HG03280 (cell line): ENCODE measurements at regions not wholly inside any gene's neighbourhood (a gene's known extent, or its start where the extent isn't known, plus 50 kb on each side); places are given as distances from the start of the nearest gene placed in this dataset.
"Not testable (repeated sequence)": the region's sequence is repeated elsewhere in the genome, so short reads cannot be mapped to it uniquely, and the experiment has no call there.

ENCODE experiments used
- ATAC-seq: cut with Tn5 transposase; IDR thresholded peaks from one replicate; pipeline ENCODE4 v1.9.1; 2021; ENCODE audit warnings: mild to moderate bottlenecking, moderate library complexity; ENCODE audit not compliant: unreplicated experiment

DNA sequence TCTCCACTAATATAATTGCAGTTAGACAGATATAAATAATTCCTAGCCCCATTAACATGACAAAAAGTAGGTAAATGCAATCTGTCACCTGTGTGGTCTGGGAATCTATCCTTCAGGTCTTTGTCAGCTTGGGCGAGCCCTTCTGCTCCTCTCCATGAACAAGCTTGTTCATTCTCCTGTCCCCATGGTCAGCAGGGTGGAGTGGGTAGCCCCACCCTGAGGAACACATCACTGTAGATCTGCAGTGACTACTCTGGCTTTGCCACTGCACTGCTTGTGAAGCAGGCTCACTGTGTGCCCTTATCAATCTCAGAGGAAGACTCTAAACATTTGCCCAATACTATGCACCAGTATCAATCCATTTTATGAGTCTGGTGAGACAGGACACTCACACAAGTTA, 279.0 kb downstream of the MATN1 start:
- no peak for ATAC-seq

DNA sequence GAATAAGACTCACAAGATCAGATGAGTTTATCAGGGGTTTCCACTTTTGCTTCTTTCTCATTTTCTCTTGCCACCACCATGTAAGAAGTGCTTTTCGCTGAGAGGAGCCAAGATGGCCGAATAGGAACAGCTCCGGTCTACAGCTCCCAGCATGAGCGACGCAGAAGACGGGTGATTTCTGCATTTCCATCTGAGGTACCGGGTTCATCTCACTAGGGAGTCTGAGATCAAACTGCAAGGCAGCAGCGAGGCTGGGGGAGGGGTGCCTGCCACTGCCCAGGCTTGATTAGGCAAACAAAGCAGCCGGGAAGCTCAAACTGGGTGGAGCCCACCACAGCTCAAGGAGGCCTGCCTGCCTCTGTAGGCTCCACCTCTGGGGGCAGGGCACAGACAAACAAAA, 285.1 kb downstream of the MATN1 start:
- ATAC-seq: not testable (repeated sequence)

DNA sequence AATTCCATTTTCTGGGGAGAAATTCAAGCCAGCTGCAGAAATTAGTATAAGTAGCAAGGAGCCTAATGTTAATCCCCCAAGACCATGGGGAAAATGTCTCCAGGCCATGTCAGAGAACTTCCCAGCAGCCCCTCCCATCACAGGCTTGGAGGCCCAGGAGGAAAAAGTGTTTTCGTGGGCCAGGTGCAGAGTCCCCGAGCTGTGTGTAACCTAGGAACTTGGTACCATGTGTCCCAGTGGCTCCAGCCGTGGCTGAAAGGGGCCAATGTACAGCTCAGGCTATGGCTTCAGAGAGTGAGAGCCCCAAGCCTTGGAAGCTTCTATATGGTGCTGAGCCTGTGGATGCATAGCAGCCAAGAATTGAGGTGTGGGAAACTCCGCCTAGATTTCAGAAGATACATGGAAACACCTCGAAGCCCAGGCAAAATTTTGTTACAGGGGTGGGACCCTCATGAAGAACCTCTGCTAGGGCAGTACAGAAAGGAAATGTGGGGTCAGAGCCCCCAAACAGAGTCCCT, 286.3 kb downstream of the MATN1 start:
- no peak for ATAC-seq

DNA sequence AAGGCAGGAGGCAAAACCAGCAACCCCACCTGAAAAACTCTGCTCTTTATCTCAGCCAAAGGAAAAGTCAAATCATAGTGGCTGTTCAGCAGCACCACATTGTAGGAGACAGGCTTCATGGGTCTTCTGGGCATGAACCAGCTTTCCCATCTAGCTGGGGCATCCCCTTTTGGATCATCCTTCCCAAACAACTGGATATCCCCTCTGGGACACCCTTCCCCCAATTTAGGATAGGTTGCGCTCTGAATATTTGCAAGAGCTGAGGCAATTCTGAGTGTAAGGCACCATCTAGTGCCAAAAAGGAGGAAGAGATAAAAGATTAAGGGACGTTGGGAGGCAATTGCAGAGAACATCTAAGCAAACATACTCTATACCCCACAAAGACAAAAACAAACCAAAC, 295.8 kb downstream of the MATN1 start:
- ATAC-seq: no peak

DNA sequence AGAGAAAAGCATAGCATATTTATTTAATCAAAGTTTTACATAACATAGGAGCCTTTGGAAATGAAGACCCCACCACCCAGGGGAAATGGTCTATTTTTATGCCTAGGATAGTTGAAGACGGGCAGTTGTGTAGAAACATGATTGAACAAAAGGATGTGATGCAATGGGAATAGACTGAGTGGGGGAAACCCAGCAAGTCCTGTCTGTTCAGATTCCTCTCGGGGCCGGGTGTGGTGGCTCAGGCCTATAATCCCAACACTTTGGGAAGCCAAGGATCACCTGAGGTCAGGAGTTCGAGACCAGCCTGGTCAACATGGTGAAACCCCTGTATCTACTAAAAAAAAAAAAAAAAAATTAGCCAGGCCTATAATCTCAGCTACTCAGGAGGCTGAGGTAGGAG, 298.3 kb downstream of the MATN1 start:
- no peak for ATAC-seq

DNA sequence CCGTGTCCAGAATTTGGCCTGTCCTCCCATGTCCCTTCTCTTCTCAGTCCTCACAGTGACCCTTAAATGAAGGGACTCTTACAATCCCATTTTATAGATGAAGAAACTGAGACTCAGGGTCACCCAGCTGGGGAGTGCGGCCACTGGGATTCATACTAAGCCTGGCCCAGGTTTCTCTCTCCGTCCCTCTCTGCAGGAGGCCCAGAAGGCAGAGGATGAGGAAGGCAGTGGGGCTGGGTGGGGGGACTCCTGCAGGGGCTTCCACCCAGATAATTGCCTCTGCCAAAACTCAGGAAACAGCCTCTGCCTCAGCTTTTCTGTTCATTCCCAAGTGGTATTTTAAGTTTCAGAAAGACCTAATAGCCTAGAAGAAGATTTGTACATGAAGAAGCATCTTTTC, 299.8 kb downstream of the MATN1 start:
- ATAC-seq: no peak

DNA sequence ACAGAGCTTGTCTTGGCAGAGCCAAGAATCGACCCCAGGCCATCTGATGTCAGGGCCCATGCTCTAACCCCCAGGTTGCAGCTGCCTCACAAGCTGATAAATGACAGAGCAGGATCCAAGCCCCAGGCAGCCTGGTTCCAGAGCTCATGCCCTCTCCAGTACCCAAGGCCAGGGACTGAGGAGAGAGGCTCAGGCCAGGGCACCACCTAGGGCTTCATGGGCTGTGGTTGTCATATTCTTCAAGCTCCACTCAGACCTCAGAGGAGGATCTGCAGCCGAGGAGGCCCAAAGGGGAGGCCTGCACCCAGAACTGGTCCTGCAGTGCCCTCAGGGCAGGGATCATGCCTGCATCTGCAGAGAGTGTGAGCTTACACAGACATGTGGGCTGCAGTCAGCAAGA, 301.1 kb downstream of the MATN1 start:
- no peak for ATAC-seq

DNA sequence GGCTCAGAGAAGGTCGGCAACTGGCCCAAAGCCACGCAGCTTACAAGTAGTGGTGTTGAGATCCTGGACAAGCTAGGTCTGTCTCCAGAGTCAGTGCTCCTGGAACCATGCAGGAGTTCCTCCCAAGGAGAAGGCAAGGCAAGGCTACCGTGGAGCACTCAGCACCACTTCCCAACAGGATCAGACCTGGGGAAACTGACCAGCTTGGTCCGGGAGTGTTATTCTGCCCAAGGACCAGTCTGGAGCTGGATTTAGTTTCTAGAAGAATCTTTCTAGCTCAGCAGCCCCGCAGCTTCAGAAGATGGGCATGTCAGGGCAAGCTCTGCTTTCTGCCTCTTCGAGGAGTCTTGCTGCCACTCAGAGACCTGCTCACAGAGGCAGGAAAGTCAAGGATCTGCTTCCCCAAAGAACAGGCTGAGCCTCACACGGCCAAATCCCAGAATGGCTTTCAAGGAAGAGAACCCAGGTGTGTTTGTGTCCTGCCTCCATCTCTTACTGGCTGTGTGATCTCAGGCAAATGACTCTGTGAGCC, 302.8 kb downstream of the MATN1 start:
- no peak for ATAC-seq

DNA sequence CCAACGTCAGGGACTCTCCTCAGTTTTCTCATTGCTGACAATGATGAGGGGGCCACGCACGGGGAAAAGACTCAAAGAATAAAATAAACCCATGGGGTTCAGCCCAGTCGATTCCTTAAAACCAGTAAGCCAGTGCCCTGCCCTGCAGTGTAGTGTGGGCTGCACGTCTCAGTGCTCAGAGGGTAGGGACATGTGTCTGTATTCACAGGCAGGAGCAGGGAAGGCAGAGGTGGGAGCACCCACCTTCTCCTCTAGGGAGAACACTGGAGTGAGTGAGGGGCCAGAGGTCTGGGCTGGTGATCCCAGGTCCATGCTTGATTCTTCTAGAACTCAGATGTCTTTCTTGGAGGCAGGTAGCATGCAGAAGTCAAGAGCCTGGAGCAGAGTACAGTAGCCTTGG, 303.6 kb downstream of the MATN1 start:
- no peak for ATAC-seq

DNA sequence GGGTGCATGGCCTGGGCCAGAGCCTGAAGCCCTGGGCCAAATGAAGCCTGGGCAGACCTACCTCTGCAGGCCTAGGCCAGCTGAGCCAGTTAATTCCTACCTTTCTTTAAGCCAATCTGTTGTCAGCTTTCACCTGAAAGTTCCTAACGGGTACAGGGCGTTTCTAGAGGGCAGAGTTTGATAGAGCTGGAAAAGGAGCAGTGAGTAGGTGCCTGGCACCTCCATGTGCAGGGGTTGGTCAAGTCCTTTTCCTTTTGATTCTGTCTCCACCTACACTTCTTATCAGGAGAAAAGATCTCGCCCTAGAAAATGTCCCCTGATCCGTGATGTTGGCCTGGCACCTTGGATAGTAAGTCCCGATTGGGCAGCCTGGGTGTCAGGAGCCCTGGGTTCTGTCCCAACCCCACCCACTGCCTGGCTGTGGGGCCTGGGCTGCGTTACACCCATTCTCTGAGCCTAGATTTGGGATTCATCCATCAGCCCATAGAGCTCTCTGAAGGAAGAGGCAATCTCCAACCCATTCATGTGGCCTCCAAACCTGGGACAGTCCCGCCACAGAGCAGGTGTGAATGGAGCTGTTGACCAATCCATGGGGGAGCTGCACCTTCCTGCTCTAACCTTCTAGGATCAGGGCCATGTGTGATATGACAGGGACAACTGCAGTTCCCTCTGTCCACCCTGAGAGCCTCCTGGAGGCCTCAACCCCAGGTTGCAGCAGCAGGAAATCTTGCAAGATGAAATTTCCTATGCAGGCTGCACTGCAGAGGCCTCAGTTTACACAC, 304.3 kb downstream of the MATN1 start:
- ATAC-seq: no peak

DNA sequence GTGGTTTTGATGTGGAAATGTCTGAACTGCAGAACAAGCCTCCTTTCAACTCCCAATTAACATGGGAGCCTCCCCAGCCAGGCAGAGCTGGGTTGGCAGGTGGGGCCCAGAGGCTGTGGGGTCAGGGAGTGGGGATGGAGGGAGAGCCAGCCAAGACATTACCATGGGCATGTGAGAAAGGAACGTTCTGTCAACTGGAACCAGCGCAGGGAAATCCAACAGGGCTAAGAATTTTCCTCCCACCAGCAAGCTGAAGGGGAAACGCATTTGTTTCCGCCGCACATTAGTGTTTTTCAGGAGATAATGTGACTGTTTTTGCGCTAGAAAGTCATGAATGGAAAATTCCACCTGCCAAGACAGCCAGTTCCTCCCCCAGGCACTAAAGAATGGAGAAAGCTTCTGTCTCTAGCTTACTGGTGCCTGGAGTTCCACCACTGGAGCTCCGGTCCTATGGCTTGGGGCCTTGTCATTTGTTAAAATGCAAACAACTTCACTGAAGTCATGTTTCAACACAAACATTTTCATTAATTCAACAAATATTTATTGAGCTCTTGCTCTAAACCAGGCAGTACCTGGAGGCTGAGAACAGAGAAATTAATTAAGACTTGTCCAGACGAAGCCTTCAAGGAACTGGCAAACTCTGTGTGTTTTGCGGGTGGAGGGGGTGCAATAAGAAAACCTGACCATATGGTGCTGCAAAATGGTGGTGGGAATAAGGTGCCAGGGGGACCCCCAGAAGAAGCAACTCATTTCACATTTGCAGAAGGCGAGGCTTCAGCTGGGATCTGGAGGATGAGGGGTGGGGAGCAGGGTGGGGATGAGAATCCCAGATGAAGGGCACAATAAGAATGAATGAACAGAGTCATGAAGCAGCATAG, 305.1 kb downstream of the MATN1 start:
- no peak for ATAC-seq

DNA sequence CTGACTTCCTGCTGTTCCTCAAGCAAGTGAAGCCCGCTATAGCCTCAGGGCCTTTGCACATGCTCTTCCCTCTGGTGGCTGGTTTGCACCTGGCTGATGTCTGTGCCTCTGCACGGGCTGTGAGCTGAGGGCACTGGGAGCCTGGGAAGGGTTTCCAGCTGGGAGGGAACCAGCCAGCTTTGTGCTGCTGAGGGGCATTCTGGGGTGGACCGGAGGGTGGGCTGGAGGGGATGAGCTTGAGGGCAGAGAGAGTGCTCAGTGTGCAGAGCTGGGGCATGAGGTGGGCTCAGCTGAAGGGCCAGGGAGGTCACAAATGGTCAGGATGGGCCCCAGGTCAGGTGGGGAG, 305.7 kb downstream of the MATN1 start:
- no peak for ATAC-seq

DNA sequence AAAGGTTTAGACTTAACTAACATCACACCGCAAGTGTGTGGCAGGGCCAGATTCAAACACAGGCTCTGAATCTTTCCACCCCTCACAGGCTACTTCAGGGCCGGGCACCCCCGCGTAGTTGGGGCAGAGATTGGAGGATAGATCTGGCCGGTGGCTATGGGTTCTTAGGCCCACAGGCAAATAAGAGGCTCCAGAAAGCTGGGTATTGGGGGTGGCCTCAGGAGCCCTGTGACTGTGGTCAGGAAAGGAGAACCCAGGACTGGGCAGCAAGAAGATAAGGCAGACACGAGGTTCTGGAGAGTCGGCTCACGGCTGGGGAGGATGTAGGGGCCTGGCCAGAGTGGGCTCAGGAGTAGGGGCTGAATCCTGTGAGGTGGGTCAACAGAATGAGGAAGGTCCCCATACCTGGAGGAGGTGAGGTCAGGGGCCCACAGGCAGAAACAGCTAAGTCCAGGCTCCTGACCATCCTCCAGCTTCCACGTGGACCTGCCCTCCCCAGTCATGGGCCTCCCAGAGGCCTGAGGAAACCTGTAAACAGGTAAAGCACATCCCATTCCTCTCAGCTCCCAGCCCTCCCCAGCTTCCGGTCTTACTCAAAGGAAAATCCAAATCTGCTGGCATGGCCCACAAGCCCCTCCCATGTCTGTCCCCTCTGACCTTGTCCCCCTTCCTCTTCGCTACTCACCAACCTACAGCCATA, 306.2 kb downstream of the MATN1 start:
- ATAC-seq: no peak

DNA sequence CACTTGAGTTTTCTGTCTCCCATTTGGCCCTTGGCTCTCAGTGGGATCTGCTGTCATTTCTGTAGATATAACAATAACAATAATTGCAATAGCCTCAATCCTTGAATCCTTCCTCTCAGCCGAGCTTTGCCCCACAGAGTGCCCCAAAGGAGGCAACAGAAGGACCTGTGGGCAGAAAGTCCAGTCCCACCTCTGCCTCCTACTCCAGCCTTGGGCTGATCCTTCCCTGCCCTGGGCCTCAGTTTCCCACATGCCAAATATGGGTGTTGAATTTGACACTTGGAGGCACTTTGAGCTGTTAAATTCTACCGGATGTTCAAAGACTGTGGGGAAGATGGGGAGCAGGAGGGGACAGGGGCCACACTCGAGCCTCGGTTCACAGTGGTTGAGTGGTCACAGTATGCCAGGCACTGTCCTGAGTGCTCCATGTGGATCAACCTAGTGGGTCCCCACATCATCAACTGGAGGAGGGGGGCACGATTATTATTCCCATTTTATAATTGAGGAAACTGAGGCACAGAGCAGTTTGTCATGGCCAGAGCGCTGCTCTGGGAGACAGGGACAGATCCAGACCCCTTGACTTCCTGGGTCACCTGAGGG, 307.1 kb downstream of the MATN1 start:
- ATAC-seq: no peak

DNA sequence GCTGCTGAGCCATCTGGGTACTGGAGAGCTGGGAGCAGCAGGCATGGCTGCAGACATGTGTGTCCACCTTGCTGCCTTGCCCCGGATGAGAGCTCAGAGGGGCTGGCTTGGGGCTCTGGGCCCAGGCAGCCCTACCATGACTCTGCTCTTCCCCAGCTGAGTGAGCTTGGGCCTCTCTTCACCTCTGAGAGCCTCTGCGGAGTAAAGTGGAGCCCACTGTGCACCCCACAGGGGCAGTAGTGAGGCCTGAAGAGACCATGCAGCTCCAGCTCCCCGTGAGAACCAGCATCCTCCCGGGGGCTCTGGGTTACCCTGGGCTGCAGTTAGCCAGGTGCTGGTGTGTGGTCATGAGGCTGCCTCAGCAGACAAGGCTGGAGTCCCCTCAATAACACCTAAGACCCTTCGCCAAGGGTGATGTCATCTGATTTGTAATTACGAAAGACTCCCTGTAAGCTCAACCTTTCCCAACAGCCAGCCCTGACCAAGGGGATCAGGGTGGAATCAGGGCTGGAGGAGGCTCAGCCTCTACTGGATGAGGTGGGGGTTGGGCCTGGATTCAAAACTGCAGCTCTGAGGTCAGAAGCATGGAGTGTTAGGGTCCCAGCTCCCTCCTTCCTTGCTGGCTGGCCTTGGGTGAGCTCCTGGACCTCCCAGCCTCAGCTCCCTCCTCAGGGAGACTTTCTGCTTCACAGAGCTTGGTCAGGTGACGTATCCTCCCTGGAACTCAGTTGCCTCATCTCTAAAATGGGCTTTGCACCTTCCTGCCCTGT, 308.0 kb downstream of the MATN1 start:
- no peak for ATAC-seq

DNA sequence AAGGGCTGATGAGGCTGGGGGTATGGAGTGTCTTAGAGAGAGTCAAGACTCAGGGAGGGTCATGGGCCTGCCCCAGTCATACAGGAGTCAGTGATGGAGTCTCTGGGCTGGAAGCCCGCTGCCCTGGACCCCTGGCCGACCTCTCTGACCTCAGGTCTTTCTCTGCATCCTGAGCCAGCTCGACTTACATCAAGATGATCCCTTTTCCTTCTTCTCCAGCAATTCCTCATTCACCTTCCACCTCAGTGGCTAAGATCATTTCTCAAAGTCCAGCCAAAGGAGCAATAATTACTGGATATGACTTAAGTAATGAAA, 308.6 kb downstream of the MATN1 start:
- no peak for ATAC-seq

DNA sequence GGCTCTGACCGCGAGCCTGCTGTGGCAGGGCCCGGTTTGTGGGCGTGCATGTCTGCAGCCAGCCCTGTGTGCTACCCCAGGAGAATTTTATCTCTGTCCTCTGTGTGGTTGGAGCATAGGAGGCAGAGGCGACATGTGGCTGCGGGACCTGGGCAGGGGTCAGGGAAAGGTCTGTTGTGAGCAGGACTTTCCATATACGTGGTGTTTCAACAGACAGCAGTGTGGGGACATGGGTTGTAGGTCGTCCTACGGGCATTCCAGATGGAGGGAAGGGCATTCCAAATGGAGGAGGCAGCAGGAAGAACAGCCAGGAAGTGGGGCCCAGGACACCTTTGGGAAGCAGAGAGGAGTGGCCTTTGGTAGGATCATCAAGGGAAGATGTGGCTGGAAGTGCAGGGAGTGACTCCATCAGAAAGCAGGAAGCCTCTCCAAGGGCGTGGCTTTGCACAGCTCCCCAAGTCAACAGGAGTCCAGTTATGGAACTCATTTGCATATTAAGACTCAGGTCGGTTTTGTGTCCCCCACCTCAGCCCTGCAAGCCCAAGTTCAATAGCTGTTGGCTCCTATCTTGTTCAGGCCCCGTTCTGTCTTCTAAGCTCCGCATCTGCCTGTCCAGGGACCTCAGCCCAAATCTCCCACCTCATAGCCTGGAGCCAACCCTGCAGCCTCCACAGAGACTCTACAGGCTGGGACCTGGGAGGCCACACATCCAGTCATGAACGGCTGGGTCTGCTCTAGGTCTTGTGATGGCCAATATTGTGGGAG, 309.1 kb downstream of the MATN1 start:
- ATAC-seq: no peak

DNA sequence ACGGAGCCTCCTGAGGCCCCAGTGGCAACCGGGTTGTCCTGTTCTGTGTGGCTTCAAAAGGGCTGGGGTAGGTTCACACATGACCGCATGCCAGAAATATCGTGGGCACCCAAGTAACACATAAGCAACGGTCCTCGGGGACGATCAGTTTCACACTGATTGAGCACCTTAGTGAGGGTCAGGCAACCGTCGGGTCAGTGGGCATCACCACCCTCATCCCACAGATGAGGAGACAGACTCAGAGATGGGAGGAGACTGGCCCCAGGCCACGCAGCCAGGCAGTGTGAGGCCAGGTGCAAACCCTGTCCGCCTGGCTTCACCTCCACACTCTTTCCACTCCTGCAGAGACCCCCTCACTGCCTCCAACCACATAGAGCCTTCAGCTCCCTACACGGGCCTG, 309.8 kb downstream of the MATN1 start:
- no peak for ATAC-seq

DNA sequence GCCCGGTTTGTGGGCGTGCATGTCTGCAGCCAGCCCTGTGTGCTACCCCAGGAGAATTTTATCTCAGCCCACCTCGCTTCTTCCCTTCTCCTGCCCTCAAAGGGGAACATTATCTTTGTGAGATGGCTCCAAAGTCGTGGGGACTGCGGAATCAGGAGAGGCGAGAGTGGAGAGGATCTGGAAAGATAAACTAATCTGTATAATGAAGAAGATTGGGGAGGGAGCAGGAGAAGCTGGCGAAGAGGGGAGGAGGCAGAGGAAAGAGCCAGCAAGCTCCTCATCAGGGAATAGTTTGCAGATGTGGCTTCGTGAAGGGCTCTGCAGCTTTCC, 310.3 kb downstream of the MATN1 start:
- no peak for ATAC-seq
